ENCODE measurements at regions not wholly inside any gene's neighbourhood (a gene's known extent, or its start where the extent isn't known, plus 50 kb on each side); places are given as distances from the start of the nearest gene placed in this dataset.

GRCh38 chr13:103315711-103316110 is 249.5 kb upstream of the SLC10A2 start:
- no peak for TF ChIP-seq POLR2A (IDR thresholded peaks at IDR 0.05; ENCODE audit: low read depth)
- TF ChIP-seq, protein P1, sequence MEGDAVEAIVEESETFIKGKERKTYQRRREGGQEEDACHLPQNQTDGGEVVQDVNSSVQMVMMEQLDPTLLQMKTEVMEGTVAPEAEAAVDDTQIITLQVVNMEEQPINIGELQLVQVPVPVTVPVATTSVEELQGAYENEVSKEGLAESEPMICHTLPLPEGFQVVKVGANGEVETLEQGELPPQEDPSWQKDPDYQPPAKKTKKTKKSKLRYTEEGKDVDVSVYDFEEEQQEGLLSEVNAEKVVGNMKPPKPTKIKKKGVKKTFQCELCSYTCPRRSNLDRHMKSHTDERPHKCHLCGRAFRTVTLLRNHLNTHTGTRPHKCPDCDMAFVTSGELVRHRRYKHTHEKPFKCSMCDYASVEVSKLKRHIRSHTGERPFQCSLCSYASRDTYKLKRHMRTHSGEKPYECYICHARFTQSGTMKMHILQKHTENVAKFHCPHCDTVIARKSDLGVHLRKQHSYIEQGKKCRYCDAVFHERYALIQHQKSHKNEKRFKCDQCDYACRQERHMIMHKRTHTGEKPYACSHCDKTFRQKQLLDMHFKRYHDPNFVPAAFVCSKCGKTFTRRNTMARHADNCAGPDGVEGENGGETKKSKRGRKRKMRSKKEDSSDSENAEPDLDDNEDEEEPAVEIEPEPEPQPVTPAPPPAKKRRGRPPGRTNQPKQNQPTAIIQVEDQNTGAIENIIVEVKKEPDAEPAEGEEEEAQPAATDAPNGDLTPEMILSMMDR (IDR thresholded peaks at IDR 0.05), result no peak
- TF ChIP-seq POLR2AphosphoS5 (IDR thresholded peaks at IDR 0.05), result no peak

Measured in esophagus muscularis mucosa (tissue), 3 donors.